Kidney tubule cell (primary cell): ENCODE measurements at regions not wholly inside any gene's neighbourhood (a gene's known extent, or its start where the extent isn't known, plus 50 kb on each side); places are given as distances from the start of the nearest gene placed in this dataset.

Experiments
- DNase-seq: peaks from one replicate; pipeline ENCODE4 v3.0.0-alpha.2; 2018; ENCODE audit warnings: low spot score

DNA sequence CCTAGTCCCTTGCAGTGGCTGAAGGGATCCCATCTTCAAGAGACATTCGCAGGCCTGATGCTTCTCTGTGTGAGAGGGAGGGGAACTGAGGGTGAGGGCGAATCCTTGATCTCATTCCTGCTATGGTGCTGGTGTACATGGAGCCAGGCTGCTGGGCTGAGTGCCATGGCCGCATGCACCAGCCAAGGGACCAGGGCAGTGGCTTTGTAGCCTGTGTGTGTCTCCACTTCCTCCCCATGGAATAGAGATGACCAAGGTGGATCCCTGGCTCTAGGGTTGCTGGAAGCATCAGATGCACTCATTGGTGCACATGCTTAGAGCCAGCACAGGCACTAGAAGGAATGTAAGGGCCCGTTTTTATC, 195.0 kb downstream of the FOXL1 start:
- DNase-seq, result no peak

DNA sequence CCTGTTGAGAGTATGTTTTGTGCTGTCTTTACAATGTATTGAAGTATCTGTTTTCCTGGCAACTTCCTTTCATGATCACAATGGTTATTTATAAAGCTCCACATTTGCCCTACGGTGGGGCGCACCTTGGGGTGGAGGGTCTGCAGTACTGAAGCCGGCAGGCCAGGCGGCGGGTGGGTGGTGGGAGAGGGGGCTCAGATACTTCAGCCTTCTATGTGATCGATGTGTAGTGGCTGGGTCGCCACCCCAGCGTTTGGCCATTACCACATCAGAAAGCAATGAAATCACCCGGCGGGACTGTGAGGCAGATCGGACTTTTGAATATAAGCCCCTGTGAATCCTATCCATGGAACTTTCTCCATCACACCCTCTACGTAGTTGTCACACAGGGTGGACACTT, 196.6 kb downstream of the FOXL1 start:
- no peak for DNase-seq

DNA sequence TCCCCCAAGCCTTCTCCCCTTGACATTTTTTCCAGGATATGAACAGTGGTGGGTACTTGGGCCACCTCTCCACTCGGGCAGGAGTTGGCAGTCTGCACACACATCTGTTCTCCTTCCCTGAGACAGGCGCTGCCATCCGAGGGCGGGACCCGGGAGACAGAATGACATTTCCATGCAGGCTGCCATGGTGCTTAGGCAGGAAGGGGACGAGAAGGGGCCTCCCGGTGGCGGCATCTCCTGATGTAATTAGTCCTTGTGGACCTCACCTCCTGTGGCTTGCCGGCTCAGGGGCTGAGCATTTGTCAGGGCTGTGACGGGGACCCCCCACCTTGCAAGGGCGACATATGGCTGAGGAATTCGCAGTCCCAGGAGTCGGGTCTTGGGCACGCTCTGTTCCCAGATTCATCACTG, 197.2 kb downstream of the FOXL1 start:
- peak; percentile 50 for DNase-seq

DNA sequence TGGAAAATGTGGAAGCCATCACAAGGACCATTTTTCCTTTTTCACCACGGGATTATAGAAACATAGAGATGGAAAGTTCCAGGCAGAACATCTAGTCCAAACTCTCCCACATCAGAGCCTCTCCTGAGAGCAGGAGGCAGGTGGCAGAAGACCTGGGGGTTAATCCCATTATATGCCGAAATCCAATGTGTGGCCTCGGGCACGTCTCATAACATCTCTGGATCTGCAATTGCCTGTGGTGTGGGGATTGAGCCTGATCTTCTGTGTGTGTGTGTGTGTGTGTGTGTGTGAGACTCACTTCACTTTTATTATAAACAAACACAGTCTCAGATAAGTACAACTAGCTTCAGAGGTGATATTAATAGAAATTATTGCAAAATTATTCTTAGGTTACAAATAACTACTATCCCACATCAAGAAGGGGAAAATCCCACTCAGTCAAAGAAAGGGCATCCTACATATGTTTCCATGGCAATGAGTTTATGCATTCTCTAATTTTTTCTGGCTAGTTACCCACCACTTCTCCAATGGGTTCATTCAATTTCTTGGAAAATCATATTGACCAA, 199.1 kb downstream of the FOXL1 start:
- no peak for DNase-seq

DNA sequence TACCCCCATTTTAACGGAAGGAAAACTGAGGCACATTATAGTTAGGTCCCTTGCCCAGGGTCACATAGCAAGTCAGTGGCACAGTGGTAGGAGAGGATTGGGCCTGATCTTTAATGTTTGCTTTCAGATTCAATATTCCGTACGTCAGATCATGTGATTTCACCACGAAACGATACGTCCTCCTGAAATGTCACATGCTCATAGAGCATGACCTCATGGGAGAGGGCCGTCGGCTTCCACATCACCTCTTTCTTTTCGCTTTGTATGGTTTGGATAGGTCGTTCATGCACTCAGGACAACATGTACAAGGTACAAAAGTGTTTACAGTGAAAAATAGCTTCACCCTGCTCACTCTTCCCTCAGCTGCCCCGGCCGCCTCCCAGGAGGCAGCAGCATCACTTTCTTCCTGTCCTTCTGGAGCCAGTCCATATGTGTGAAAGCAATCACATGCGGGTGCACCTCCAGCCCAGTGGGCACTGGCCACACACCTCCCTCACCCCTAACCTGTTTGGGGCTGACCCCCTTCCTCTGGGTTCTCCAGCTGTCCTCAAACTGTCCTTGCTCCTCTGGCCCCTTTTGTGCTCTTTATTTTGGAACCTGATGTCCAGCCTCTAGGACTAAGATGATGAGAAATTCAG, 199.9 kb downstream of the FOXL1 start:
- no peak for DNase-seq

DNA sequence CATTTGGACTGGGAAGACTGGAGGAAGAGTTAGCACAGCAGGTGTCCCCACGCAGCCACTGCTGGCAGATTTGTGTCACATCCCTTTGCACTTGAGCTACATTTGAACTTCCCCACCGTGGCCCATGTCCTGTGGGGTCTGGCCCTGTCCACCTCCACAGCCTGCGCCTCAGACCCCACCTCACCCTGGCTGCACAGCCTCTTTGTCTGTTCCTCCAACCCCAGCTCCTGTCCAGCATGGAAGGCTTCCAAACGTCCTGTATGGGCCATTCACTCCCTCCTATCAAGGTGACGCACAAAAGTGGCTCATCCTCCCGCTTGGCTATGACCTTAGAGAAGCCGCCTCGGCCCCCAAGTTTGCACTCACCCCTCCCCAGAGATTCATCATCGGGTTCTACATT, 200.6 kb downstream of the FOXL1 start:
- DNase-seq, result no peak

DNA sequence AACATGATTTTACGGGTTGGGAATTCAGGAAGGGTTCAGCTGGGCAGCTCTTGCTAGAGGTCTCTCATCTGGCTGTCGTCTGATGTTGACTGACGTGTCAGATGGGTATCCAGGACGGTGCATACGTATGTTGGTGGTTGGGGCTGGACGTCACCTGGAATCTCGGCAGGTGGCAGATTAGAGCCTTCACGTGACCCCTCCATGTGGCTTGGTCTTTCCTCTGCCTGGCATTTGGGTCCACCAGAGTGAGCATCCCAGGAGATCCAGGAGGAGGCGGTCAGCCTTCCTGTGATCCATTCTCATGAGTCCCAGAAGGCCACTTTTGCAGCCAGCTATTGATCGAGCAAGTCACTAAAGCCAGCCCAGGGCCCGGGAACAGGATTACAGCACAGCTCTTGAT, 202.7 kb downstream of the FOXL1 start:
- DNase-seq, result no peak

DNA sequence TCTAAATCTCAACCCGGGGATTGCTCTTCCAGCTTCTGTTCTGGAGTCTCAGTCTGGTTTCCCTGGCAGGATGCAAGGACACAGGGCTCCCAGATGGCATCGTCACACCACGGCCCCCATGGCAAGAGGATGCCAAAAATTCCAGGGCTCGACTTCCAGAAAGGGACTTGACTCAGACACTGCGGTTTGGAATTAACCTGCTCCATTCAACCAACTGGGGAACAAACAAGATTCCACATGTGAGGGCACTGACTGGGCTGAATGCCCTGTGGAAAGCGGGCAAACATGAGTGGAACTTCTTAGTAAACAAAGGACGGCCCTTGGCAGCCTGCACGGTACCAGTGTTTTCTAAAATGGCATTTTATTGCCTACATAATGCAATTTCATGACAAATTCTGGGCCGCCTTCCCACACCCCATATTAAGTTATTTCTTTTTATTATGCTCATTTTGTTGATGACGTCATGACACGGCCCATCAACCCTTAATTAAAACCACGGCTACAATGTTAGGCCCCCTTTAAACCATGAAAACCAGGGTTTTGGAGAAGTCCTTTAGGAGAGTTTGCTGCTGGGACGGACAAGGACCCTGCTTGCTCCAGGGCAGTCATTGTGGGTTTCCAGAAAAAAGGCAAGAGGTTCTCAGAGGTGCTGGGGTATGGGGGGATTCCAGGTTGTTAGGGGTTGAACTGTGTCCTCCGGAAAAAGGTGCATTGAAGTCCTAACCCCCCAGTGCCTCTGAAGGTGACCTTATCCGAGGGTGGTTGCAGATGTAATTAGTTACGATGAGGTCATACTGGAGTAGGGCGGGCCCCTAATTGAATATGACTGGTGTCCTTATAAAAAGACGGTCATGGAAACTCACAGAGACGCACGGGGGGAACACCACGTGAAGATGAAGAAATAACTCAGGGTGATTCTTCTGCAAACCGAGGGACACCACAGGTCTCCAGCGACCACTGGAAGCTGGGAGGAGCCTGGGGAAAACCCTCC, 205.6 kb downstream of the FOXL1 start:
- DNase-seq, result peak; percentile 72

DNA sequence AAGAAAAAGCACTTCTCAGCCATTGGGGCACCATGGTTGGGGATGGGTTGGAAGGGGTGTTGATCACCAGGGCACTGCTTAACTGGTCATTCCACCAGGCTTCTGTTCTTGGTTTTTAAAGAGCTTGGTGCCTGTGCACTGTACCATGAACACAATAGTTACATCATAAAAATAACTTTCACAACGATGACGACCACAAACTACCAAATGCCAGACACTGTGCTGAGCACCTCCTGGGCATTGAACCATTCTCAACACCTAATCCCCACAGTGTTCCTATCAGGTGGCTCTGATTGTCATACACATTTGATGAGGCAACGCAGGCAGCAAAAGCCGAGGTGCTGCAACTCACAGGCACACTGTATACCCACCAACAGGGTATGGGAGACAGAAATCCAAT, 208.0 kb downstream of the FOXL1 start:
- DNase-seq, result peak; percentile 61

DNA sequence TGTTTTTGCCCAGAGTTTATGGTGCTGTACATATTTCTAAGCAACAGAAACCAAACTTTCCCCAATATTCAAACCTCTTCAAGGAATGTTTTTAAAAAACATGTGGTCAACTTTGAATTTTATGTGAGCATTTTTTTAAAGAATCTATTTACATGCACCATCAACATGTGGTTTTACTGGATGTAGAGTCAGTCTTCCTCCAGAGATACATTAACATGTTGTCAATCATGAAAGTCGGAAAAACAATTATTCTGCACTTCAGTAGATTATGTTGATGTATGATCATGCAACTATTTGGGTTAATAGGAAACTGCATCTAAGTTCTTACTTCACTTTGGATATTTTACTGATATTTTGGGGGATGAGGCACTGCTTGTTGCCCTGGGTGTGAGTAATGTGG, 208.6 kb downstream of the FOXL1 start:
- no peak for DNase-seq

DNA sequence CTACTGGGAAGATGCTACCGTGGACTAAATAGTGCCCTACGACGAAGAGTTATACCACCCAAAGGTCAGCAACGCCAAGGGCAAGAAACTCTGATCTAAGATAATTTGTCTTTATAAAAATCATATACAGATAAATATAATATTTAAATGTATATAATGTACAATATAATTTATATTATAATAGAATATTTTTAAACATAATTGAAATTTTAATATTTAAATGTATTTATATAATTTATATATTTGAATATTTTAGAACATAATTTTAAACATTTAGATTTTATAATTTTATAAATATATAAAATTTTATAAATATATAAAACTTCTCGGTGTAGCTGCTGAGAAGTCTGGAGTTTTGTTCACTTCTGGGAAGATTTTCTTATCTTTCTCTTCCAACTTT, 209.2 kb downstream of the FOXL1 start:
- no peak for DNase-seq

DNA sequence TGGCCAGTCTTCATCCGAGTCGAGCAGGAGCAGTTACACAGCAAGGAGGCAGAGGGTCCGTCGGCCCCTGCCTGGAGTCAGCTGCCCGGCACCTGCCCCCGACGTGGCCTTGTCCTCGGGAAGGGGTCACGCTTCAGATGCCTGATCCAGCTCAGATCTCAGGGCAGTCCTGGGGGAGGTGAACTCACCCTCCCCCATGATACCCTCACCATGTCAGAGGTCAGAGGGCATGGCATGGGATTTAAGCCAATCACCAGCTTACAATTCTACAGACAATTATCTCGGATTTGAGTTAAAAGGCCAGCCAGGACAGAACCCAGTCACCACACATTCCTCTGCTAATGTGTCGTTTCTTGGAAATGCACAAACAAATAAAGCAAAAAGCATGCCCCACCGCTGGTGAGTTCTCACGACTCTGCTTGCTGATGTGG, 211.3 kb downstream of the FOXL1 start:
- peak; percentile 36 for DNase-seq

DNA sequence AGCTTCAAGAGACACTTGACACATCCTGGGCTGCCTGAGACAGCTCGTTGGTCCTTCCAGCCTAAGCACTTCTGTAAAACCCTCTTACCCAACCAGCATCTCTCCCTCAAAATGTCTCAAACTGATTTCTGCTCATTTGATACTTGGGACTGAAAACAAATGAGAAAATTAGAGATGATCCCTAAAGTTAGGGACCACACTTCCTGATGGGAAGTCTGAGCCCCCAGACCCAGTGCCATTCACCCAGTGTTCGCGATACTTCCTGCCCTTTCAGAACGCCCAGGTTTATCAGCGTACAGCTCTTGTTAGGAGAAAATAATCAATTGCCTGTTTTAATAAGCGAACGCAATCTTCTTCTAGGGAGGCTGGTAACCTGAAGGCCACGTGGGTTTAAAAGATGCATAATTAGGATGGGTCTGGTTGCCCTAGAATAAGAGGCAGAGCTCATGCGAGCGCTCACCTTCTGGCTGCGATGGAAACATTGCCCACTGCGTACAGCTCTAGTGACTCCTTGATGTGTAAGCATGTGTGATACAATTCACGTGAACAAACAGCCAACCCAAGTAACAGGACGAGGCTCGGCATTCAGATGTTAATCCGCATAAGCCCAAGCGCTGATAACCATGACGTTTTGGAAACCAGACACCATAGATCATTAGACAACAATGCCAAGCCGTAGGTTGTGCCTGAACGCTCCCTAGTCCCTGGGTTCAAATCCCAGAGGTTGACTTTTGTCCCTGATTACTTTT, 213.1 kb downstream of the FOXL1 start:
- DNase-seq, result no peak

DNA sequence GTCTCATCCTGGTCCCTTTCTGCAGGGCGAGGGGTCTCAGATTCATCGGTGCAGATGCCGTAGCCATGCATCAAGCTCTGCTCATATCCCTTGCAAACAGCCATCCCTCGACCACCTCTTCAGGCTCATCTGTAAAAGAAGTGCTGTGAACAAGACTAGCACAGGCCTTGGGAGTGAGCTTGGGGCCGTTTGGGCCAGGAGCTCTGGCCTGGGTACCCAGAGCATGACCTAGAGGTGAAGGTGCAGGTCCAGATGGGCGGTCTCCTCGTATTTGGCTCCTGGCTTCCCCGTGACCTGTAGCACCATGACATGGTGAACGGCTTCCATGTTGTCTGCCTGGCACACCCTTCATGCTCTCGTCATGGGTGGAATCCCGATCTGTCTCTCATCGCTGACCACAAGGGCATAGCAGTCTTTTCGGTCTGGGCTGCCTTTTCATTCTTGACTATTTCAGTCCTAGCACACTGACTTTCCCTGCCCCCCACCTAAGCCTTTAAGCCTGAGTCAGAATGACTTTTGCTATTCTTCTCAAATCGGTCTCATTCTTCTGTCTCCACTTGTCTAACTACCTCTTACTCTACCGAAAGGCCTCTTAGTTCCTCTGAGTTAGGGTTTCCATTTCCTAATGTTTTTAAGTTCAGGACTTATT, 216.0 kb downstream of the FOXL1 start:
- no peak for DNase-seq

DNA sequence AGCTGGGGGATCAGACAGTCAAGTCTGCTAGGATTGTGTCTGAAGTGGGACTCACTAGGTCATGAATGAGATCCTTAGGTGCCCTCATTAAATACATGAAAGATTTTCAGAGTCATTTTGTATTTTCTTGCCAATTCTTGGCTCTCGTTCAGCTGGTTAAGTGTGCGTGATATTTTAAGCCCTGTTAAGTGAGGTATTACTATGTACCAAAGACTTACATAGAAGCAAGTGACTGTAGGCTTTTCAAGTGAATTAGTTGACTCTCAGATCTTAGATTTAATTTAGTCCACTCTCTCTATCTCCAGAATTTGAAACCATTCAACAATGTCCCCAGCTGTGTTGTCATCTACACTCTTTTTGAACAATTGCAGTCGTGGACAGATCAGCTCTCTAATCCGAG, 219.4 kb downstream of the FOXL1 start:
- DNase-seq, result no peak

DNA sequence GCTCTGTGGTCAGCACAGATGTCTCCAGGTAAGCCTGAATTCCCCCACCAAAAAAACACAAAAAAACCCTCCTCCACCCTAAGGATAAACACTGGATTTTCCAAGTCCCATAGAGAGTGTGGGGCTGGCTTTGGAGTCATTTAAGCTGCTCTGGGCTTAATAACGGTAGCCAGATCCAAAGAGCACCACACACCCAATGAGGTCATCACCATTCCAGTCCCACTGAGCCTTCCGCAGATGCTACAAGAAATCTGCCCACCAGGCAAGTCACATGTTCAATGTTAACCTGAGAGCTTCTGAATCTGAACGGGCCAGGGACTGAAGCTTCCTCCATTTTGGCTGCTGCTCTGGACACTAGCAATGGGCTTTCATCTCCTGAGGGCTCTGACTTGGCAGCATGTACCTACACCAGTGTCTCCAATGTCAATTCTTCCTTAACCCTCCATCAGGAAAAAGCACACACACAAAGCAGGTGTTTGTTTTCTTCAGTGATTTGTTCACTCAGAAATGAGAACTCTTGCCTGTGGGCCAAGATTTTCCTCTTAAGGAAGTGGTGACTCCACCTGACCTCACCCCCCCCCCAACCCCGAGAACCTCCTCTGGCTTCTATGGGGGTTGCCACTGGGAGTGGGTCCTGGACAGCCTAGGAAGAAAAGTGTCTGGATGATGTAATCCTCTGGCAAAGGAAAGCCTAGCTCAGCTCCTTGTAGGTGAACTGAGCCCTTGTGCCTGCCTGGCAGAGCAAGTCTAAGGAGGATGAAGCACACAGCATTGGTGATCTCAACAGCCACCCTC, 220.1 kb downstream of the FOXL1 start:
- peak; percentile 76 for DNase-seq

DNA sequence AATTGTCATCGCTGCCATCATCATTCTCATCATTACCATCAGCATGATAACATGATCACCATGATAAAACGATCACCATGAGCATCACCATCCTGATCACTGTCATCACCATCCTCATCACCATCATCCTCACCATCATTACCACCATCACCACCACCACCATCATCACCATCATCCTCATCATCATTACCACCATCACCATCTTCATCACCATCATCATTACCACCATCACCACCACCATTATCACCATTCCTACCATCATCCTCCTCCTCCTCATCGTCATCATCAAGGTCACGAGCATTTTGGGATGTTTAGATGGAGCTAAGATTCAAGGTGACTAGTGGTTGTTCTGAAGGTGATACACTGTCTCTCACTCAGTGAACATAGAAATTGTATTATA, 221.0 kb downstream of the FOXL1 start:
- DNase-seq, result no peak

DNA sequence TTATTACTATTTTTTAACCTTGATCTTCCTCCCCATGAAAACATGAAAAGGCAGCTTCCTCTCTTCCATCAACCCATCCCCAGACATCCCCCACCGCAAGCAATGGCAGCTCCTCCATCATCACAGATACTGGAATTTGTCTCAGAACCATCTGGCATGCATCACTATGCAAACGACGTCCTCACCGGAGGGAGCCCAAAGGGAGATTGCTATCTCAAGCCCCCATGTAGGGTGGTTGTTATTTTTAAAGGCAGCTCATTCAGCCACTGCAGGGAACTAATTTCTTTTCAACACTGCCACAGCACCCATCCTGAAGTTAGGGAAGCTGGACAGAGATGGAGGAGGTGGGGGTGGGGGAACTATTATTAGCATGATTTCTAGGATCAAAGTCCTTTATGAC, 222.5 kb downstream of the FOXL1 start:
- DNase-seq, result no peak

DNA sequence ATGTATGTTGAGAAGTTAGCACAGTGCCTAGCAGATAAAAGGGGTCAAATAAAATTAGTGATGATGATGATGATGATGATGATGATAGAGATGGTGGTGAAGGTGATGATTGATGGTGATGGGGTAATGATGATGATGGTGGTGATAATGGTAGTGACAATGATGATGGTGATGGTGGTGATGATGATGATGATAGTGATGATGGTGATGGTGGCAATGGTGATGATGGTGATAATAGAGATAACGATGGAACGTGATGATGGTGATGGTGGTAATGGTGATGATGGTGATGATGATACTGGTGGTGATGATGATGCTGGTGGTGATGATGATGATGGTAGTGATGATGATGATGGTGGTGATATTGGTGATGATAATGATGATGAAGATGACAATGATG, 223.7 kb downstream of the FOXL1 start:
- no peak for DNase-seq

DNA sequence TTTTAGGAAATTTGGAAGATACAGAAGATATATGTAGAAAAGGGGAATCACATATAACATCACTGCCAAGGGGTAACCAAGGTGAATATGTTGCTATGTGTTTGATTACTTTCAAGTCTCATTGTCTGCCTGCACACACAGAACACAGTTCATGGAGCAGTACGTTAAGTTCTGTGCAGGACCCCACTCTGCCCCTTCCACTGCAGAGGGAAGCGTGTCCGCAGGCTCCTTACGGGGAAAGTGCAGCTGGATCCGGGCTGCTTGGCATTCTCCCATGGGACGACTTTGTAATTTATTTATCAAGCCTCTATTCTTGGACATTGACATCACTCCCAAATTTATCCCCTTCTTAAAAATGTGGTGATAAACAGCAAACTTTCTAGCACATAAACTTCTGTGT, 226.8 kb downstream of the FOXL1 start:
- no peak for DNase-seq

DNA sequence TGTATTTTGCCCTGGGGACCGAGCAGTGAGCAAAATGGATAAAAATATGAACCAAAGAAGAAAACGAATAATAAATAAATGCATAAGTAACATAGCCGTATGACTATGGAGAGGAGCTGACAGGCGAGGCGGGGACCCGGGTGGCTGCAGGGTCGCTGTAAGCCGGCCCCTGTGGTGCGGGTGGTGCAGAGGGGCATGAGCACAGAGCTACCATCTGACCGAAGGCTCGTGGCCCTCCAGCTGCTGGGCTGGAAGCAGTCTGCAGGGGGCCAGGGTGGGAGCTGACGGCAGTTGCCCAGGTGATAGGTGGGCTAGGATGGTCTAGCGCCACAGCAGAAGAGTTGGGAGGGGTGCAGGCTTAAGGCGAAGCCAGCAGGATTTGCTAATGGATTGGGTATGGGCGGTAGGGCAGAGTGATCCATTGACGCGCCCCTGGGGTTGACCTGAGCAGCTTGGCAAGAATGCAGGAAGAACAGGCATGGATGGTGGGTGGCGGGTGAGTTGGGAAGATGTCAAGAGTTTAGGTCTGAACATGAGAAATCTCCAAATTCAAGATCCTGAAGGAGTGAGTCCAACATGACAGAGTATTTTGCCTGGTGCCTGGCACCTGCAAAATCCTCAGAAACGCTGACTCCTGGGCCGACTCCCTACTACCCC, 228.0 kb downstream of the FOXL1 start:
- no peak for DNase-seq
